PC-3 (cell line): ENCODE measurements at regions not wholly inside any gene's neighbourhood (a gene's known extent, or its start where the extent isn't known, plus 50 kb on each side); places are given as distances from the start of the nearest gene placed in this dataset.

ENCODE experiments used
- ATAC-seq: fragments of 200-7000 bp; cut with Tn5 transposase; 2 replicates; pipeline ENCODE4 v1.9.1; 2020; ENCODE audit warnings: mild to moderate bottlenecking, moderate library complexity
- BruUV-seq: library from RNA; stranded (reverse); fragments of 400-500 nt; replicated peaks from 2 replicates; lab custom pipeline; 2021; lab: Mats Ljungman, UMichigan
- CTCF ChIA-PET: fragments of 300-600 bp; sonication (Branson Sonifier 250); formaldehyde crosslinking; loops from one replicate; lab custom pipeline; 2022; ENCODE audit warnings: antibody characterized with exemption; lab: Charles Lee
- POLR2A ChIA-PET: fragments of 300-600 bp; sonication (Branson Sonifier 250); formaldehyde crosslinking; loops from one replicate; lab custom pipeline; 2022; ENCODE audit warnings: antibody characterized with exemption; ENCODE audit not compliant: unreplicated experiment; lab: Charles Lee
- DNase-seq: peaks from one replicate; pipeline ENCODE4 v3.0.0-alpha.2; 2015
- H2AFZ ChIP-seq: fragments of 300-600 bp; sonication (generic); 2 replicates; pipeline ENCODE4 v1.6.0; 2016; ENCODE audit warnings: antibody characterized with exemption, low read length
- H3F3A ChIP-seq: fragments of 300-600 bp; sonication (generic); one replicate; pipeline ENCODE4 v1.6.0; 2017; ENCODE audit warnings: antibody characterized with exemption, low read length, control low read depth, mild to moderate bottlenecking; ENCODE audit not compliant: unreplicated experiment
- H3K27ac ChIP-seq: fragments of 300-600 bp; sonication (generic); 2 replicates; pipeline ENCODE4 v1.5.1; 2016; ENCODE audit warnings: mild to moderate bottlenecking, low read length
- H3K27me3 ChIP-seq: fragments of 300-600 bp; sonication (generic); 2 replicates; pipeline ENCODE4 v1.6.1; 2016; ENCODE audit warnings: low read length, mixed read lengths
- H3K36me3 ChIP-seq: fragments of 300-600 bp; sonication (generic); 2 replicates; pipeline ENCODE4 v1.6.1; 2016; ENCODE audit warnings: low read depth, mixed run types, low read length, mixed read lengths
- H3K4me1 ChIP-seq: fragments of 300-600 bp; sonication (generic); 2 replicates; pipeline ENCODE4 v1.5.1; 2016; ENCODE audit warnings: low read length; ENCODE audit not compliant: insufficient read depth
- H3K4me2 ChIP-seq: fragments of 300-600 bp; sonication (generic); 2 replicates; pipeline ENCODE4 v1.6.0; 2016; ENCODE audit warnings: low read length
- H3K4me3 ChIP-seq: fragments of 300-600 bp; sonication (generic); 2 replicates; pipeline ENCODE4 v1.5.1; 2016; ENCODE audit warnings: mild to moderate bottlenecking, low read length, mixed read lengths
- H3K79me2 ChIP-seq: fragments of 300-600 bp; sonication (generic); 2 replicates; pipeline ENCODE4 v1.6.1; 2017; ENCODE audit warnings: low read length, mixed read lengths
- H3K9ac ChIP-seq: fragments of 300-600 bp; sonication (generic); 2 replicates; pipeline ENCODE4 v1.6.0; 2016; ENCODE audit warnings: mild to moderate bottlenecking, low read length
- H3K9me2 ChIP-seq: fragments of 300-600 bp; sonication (generic); replicated peaks from 2 replicates; pipeline ENCODE4 v1.6.1; 2016; ENCODE audit warnings: mixed run types, low read length, mixed read lengths
- H3K9me3 ChIP-seq: fragments of 300-600 bp; sonication (generic); 2 replicates; pipeline ENCODE4 v1.6.1; 2016; ENCODE audit warnings: low read length, mixed read lengths
- H4K20me1 ChIP-seq: fragments of 300-600 bp; sonication (generic); 2 replicates; pipeline ENCODE4 v1.6.1; 2016; ENCODE audit warnings: low read length, mixed read lengths
- EZH2 ChIP-seq: fragments of 300-600 bp; sonication (generic); IDR thresholded peaks from one replicate; pipeline ENCODE4 v1.6.1; 2017; ENCODE audit warnings: antibody characterized with exemption, mild to moderate bottlenecking, low read length; ENCODE audit not compliant: unreplicated experiment
- EZH2phosphoT487 ChIP-seq: fragments of 300-600 bp; sonication (generic); IDR thresholded peaks from 2 replicates; pipeline ENCODE4 v1.6.1; 2018; ENCODE audit warnings: mild to moderate bottlenecking, antibody characterized with exemption, low read length, borderline replicate concordance
- intact Hi-C: fragments of 100-400 bp; cut with micrococcal nuclease; formaldehyde crosslinking; loops from 2 replicates; pipeline ENCODE4 v1.9.0; 2023
- TF ChIP-seq, protein P1 (sequence below): fragments of 300-600 bp; sonication (generic); conservative IDR thresholded peaks from 2 replicates; pipeline ENCODE4 v1.5.1; 2017; ENCODE audit warnings: antibody characterized with exemption, low read depth, mild to moderate bottlenecking, low read length

- no peak for ATAC-seq
Measured at GRCh38 chr9:13378154-13378553, 98.7 kb upstream of the MPDZ start.

DNA sequence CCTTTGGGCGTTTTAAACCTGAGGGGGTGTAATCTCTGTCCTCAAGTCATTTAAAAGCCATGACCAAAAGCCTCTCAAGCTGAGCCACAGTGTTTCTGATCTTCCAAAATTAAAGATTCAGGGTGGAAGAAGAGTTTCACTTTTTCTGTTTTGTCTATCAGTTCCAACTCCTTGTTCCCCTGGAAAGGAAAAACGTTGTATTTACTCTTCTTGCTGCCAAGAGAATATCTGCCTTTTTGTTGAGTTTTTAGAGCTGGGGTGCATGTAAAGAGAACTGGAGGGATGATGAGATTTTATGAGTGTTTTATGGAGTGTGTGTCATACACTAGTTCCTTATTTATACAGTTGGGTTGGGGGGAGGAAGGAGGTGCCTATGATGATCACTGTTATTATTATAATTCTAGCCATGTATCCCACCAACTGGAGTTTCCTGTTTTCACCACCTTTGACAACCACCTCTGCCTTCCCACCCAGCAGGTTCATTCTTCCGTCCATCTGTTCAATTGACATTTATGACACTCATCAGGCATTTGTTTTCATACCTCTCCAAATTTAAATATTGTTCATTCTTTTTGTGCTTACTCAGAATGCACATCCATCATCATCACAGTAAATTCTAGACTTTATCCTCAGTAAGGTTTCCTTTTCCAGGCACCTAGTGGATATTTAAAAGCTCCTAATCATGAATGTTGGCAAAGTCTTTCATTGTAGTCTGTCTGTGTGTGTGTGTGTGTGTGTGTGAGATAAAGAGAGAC, 97.9 kb upstream of the MPDZ start:
- H3K36me3 ChIP-seq, result no peaks in the 10 kb centered on the region
- no peak for TF ChIP-seq EZH2
- TF ChIP-seq EZH2phosphoT487, result no peak
- TF ChIP-seq, protein P1, sequence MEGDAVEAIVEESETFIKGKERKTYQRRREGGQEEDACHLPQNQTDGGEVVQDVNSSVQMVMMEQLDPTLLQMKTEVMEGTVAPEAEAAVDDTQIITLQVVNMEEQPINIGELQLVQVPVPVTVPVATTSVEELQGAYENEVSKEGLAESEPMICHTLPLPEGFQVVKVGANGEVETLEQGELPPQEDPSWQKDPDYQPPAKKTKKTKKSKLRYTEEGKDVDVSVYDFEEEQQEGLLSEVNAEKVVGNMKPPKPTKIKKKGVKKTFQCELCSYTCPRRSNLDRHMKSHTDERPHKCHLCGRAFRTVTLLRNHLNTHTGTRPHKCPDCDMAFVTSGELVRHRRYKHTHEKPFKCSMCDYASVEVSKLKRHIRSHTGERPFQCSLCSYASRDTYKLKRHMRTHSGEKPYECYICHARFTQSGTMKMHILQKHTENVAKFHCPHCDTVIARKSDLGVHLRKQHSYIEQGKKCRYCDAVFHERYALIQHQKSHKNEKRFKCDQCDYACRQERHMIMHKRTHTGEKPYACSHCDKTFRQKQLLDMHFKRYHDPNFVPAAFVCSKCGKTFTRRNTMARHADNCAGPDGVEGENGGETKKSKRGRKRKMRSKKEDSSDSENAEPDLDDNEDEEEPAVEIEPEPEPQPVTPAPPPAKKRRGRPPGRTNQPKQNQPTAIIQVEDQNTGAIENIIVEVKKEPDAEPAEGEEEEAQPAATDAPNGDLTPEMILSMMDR, result no peak
- POLR2A ChIA-PET, result no interaction called here
- no peaks in the 10 kb centered on the region for H3K9me3 ChIP-seq
- CTCF ChIA-PET, result no interaction called here
- no peak overlapping the region for H3K4me3 ChIP-seq
- H4K20me1 ChIP-seq, result no peaks in the 10 kb centered on the region
- H3K27ac ChIP-seq, result no peak overlapping the region
- H3K79me2 ChIP-seq, result no peaks in the 10 kb centered on the region
- H2AFZ ChIP-seq, result no peak overlapping the region
- H3K4me2 ChIP-seq, result peak overlapping the region; percentile 66
- no peaks in the 10 kb centered on the region for H3F3A ChIP-seq
- ATAC-seq (peak; percentile 97), DNase-seq (peak; percentile 67)
- no peaks in the 10 kb centered on the region for H3K9me2 ChIP-seq
- H3K9ac ChIP-seq, result no peak overlapping the region
- intact Hi-C loops, result no loop called here
- BruUV-seq, result no TSS peak
- peaks cover 11% of the 10 kb centered on the region for H3K4me1 ChIP-seq
- H3K27me3 ChIP-seq, result no peaks in the 10 kb centered on the region

More at GRCh38 chr9:13378154-13378553, 98.7 kb upstream of the MPDZ start:
- Histone ChIP-seq H3K4me1 (peaks cover 11% of the 10 kb centered on the region), H4K20me1 (no peaks in the 10 kb centered on the region), H3F3A (no peaks in the 10 kb centered on the region), H3K36me3 (no peaks in the 10 kb centered on the region), H3K9me3 (no peaks in the 10 kb centered on the region), H2AFZ (no peak overlapping the region), H3K4me2 (no peak overlapping the region), H3K79me2 (no peaks in the 10 kb centered on the region), H3K27ac (no peak overlapping the region), H3K4me3 (no peak overlapping the region), H3K27me3 (no peaks in the 10 kb centered on the region), H3K9ac (no peak overlapping the region), H3K9me2 (no peaks in the 10 kb centered on the region)
- no TSS peak for BruUV-seq
- ChIA-PET CTCF (no interaction called here), POLR2A (no interaction called here)
- DNase-seq, result no peak
- TF ChIP-seq EZH2, result no peak
- TF ChIP-seq, protein P1, result no peak
- no peak for TF ChIP-seq EZH2phosphoT487
- intact Hi-C loops, result no loop called here

DNA sequence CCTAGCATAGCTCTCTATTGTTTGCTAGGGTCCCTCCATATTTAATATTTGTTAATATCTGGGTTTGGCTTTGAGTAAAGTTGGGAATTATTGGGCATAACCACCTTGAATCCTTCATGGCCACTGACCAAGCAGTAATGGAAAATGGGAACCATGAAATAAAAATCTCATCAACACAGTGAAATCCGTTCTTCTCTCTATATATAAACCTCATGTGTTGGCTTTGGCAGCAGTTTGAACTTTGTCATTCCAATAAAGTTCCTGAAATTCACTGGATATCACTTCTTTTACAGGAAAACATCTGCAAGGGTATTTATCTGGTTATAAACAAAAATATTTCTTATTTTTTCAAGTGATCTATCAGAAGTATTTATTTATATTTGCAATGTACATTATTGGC, 93.0 kb upstream of the MPDZ start:
- Histone ChIP-seq H3F3A (no peaks in the 10 kb centered on the region), H3K79me2 (no peaks in the 10 kb centered on the region), H3K9ac (no peak overlapping the region), H3K27me3 (no peaks in the 10 kb centered on the region), H3K27ac (no peak overlapping the region), H3K4me2 (no peak overlapping the region), H3K9me3 (no peaks in the 10 kb centered on the region), H3K36me3 (no peaks in the 10 kb centered on the region), H4K20me1 (no peaks in the 10 kb centered on the region), H2AFZ (no peak overlapping the region), H3K4me1 (peaks cover 8% of the 10 kb centered on the region), H3K9me2 (no peaks in the 10 kb centered on the region), H3K4me3 (no peak overlapping the region)
- POLR2A ChIA-PET, result no interaction called here
- intact Hi-C loops, result no loop called here
- no TSS peak for BruUV-seq
- CTCF ChIA-PET, result no interaction called here
- no peak for TF ChIP-seq EZH2
- no peak for TF ChIP-seq EZH2phosphoT487
- TF ChIP-seq, protein P1, result no peak
- no peak for ATAC-seq
- no peak for DNase-seq
